Fibroblast of lung (primary cell): ENCODE measurements at regions not wholly inside any gene's neighbourhood (a gene's known extent, or its start where the extent isn't known, plus 50 kb on each side); places are given as distances from the start of the nearest gene placed in this dataset.

Experiments used
- DNase-seq, 2 donors: peaks; one replicate each; pipeline versions ENCODE4 v3.0.0 to v3.0.0-alpha.2; 2010; ENCODE audit warnings: low read depth in 2 of 2
- H2AFZ ChIP-seq: 2 replicates; pipeline ENCODE4 v1.5.1; 2012; ENCODE audit warnings: low read length, control low read depth, inconsistent platforms
- H3K27ac ChIP-seq: 2 replicates; pipeline ENCODE4 v1.5.1; 2011; ENCODE audit warnings: low read length, control low read depth; ENCODE audit not compliant: insufficient read depth
- H3K27me3 ChIP-seq: 2 replicates; pipeline ENCODE4 v1.5.1; 2011; ENCODE audit warnings: mild to moderate bottlenecking, low read length; ENCODE audit not compliant: control insufficient read depth, insufficient read depth
- H3K36me3 ChIP-seq: 2 replicates; pipeline ENCODE4 v1.5.1; 2011; ENCODE audit warnings: low read length; ENCODE audit not compliant: control insufficient read depth, insufficient read depth
- H3K4me1 ChIP-seq: 2 replicates; pipeline ENCODE4 v1.5.1; 2011; ENCODE audit warnings: low read length; ENCODE audit not compliant: control insufficient read depth, insufficient read depth; ENCODE audit errors: extremely low read depth
- H3K4me2 ChIP-seq: 2 replicates; pipeline ENCODE4 v1.5.1; 2011; ENCODE audit warnings: low read length, control low read depth; ENCODE audit not compliant: insufficient read depth; ENCODE audit errors: extremely low read depth
- H3K4me3 ChIP-seq, 4 experiments: fragments of 200-600 bp in 1 of 4; sonication (generic) in 1 of 4; replicated peaks in 1 of 4; 2 replicates each; pipeline ENCODE4 v1.5.1; 2011 to 2016; ENCODE audit warnings: low read length in 4 of 4, low read depth in 3 of 4, mild to moderate bottlenecking in 3 of 4, control low read depth in 2 of 4, inconsistent platforms in 1 of 4, mixed read lengths in 1 of 4; ENCODE audit not compliant: insufficient read depth in 1 of 4; ENCODE audit errors: control extremely low read depth in 1 of 4
- H3K79me2 ChIP-seq: 2 replicates; pipeline ENCODE4 v1.5.1; 2012; ENCODE audit warnings: mild to moderate bottlenecking, low read length, inconsistent platforms; ENCODE audit not compliant: control insufficient read depth, insufficient read depth
- H3K9ac ChIP-seq: 2 replicates; pipeline ENCODE4 v1.5.1; 2011; ENCODE audit warnings: mild to moderate bottlenecking, low read length, control low read depth; ENCODE audit not compliant: insufficient read depth
- H3K9me3 ChIP-seq: 2 replicates; pipeline ENCODE4 v1.5.1; 2012; ENCODE audit warnings: low read depth, low read length; ENCODE audit not compliant: control insufficient read depth, insufficient read depth
- H4K20me1 ChIP-seq: 2 replicates; pipeline ENCODE4 v1.5.1; 2011; ENCODE audit warnings: low read length; ENCODE audit not compliant: control insufficient read depth, insufficient read depth; ENCODE audit errors: extremely low read depth
- CTCF ChIP-seq, 2 donors: IDR thresholded peaks in 1 of 2; conservative IDR thresholded peaks in 1 of 2; 1 replicate in 1 of 2; 2 replicates in 1 of 2; pipeline ENCODE4 v1.5.1; 2011 to 2012; ENCODE audit warnings: low read length in 2 of 2, control low read depth in 1 of 2, inconsistent platforms in 1 of 2, low read depth in 1 of 2, mild to moderate bottlenecking in 1 of 2
- EZH2 ChIP-seq: IDR thresholded peaks from 2 replicates; pipeline ENCODE4 v1.5.1; 2012; ENCODE audit warnings: low read length, control low read depth, mild to moderate bottlenecking; ENCODE audit errors: missing control alignments

- Histone ChIP-seq H3K4me3 (no peak overlapping the region), H3K79me2 (no peaks in the 10 kb centered on the region), H2AFZ (no peak overlapping the region), H3K9ac (no peak overlapping the region), H3K27ac (no peak overlapping the region), H4K20me1 (no peaks in the 10 kb centered on the region), H3K27me3 (no peaks in the 10 kb centered on the region), H3K4me2 (no peak overlapping the region), H3K4me1 (no peaks in the 10 kb centered on the region), H3K9me3 (no peaks in the 10 kb centered on the region), H3K36me3 (no peaks in the 10 kb centered on the region)
- TF ChIP-seq EZH2 = no peak
- no peak for TF ChIP-seq CTCF (conservative IDR thresholded peaks at IDR 0.05 in 1 of 2, IDR thresholded peaks at IDR 0.05 in 1 of 2; ENCODE audit: low read depth in 1 of 2, low read length in 2 of 2)
- no peak for DNase-seq
Observed at GRCh38 chrY:7746781-7747180, 835.2 kb upstream of the AMELY start.

DNA sequence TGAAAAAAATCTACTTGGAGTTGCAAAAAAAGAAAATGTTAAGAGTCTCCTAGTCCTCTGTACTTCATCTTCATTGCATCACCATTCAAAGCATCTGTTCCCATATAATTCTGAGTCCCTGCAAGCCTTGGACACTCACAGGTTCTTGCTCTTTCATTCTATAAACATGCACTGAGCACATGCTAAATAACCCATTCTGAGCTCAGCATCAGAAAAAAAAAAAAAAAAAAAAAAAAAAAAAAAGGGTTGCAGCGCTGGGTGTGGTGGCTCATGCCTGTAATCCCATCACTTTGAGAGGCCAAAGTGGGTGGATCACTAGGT is 834.0 kb upstream of the AMELY start:
- H3K4me2 ChIP-seq = no peak overlapping the region
- H4K20me1 ChIP-seq = no peaks in the 10 kb centered on the region
- no peak for TF ChIP-seq EZH2
- no peak for TF ChIP-seq CTCF (conservative IDR thresholded peaks at IDR 0.05 in 1 of 2, IDR thresholded peaks at IDR 0.05 in 1 of 2; ENCODE audit: low read depth in 1 of 2, low read length in 2 of 2)
- H3K9me3 ChIP-seq = no peaks in the 10 kb centered on the region
- H3K27ac ChIP-seq = no peak overlapping the region
- no peak for DNase-seq
- no peaks in the 10 kb centered on the region for H3K79me2 ChIP-seq
- H3K36me3 ChIP-seq = no peaks in the 10 kb centered on the region
- no peak overlapping the region for H3K9ac ChIP-seq
- no peaks in the 10 kb centered on the region for H3K27me3 ChIP-seq
- H2AFZ ChIP-seq = no peak overlapping the region
- no peaks in the 10 kb centered on the region for H3K4me1 ChIP-seq
- no peak overlapping the region for H3K4me3 ChIP-seq

- Histone ChIP-seq H2AFZ (no peak overlapping the region), H3K4me3 (no peak overlapping the region), H3K79me2 (no peaks in the 10 kb centered on the region), H4K20me1 (no peaks in the 10 kb centered on the region), H3K9me3 (no peaks in the 10 kb centered on the region), H3K36me3 (no peaks in the 10 kb centered on the region), H3K4me2 (no peak overlapping the region), H3K9ac (no peak overlapping the region), H3K4me1 (no peaks in the 10 kb centered on the region), H3K27me3 (no peaks in the 10 kb centered on the region), H3K27ac (no peak overlapping the region)
- DNase-seq = peak in 1 of 2 donors; percentile 53
- TF ChIP-seq EZH2 (no peak), CTCF (conservative IDR thresholded peaks at IDR 0.05 in 1 of 2, IDR thresholded peaks at IDR 0.05 in 1 of 2; ENCODE audit: low read depth in 1 of 2, low read length in 2 of 2) (peak; percentile 16 to 32)
Observed at GRCh38 chrY:7744691-7745580, 833.4 kb upstream of the AMELY start.
